ENCODE measurements at regions not wholly inside any gene's neighbourhood (a gene's known extent, or its start where the extent isn't known, plus 50 kb on each side); places are given as distances from the start of the nearest gene placed in this dataset.

DNA sequence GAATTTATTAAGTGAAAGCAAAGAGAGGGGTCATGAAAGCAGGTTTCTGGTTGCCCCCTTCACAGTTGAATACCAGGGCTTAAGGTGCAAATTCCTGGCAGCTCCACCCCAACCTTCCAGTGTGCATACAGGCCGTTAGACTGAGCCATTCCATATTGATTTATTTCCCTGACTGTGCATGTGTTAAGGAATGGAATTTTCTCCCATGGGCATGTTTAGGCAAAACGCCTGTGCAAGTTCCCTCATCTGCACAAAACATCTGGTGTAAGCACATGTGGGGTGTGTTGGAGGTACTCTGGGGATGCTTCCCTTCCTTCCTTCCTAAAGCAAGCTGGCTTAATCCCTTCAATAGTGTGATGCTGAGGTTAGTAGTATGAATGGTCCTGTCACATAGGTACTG is 1470.6 kb downstream of the MAT2B start:
- ChIA-PET POLR2A (no interaction called here), CTCF (no interaction called here)
- TF ChIP-seq, protein P1, sequence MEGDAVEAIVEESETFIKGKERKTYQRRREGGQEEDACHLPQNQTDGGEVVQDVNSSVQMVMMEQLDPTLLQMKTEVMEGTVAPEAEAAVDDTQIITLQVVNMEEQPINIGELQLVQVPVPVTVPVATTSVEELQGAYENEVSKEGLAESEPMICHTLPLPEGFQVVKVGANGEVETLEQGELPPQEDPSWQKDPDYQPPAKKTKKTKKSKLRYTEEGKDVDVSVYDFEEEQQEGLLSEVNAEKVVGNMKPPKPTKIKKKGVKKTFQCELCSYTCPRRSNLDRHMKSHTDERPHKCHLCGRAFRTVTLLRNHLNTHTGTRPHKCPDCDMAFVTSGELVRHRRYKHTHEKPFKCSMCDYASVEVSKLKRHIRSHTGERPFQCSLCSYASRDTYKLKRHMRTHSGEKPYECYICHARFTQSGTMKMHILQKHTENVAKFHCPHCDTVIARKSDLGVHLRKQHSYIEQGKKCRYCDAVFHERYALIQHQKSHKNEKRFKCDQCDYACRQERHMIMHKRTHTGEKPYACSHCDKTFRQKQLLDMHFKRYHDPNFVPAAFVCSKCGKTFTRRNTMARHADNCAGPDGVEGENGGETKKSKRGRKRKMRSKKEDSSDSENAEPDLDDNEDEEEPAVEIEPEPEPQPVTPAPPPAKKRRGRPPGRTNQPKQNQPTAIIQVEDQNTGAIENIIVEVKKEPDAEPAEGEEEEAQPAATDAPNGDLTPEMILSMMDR (IDR thresholded peaks at IDR 0.05; ENCODE audit: control extremely low read depth, extremely low read depth, low read depth, missing control alignments): no peak
- DNase-seq (ENCODE audit: extremely low spot score): no peak

DNA sequence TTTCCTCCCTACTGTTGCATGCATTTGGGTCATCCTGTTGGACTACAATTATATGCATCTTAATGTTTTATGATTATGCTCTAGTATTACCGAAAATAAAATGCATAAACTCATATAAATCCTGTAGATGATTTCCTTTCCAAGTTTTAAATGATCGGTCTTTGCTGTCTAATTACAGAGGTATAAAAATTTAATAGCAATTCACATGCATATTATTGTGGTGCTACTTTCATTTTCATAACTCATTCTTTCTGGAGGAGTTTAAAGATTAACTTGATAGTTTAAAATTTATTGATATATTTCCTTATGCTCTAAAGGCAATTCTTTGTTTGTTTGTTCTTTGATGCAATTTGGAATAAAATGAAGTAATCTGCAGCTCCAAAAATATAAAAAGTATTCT is 1475.1 kb downstream of the MAT2B start:
- TF ChIP-seq, protein P1 (IDR thresholded peaks at IDR 0.05; ENCODE audit: control extremely low read depth, extremely low read depth, low read depth, missing control alignments): no peak
- ChIA-PET POLR2A (no interaction called here), CTCF (no interaction called here)
- no peak for DNase-seq (ENCODE audit: extremely low spot score)

DNA sequence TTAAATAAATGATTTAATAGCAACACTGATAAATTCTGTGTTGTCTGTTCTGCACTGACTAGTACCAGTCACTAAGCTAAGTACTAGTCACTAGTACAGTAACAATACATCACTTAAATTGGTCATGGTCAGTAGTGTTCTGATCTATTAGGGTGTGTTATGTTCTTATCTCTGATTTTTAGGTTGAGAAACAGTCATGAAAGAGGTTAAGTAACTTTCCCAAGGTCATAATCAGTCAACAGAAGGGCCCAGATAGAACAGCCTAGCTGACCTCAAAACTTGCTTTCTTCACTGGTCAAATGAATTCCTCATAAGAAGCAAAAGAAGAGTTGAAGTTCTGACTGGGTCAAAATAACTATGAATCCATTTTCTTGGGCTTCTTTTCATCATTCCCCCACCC is 1492.7 kb downstream of the MAT2B start:
- TF ChIP-seq, protein P1 (IDR thresholded peaks at IDR 0.05; ENCODE audit: control extremely low read depth, extremely low read depth, low read depth, missing control alignments): no peak
- POLR2A ChIA-PET: no interaction called here
- CTCF ChIA-PET: no interaction called here
- DNase-seq (ENCODE audit: extremely low spot score): no peak

DNA sequence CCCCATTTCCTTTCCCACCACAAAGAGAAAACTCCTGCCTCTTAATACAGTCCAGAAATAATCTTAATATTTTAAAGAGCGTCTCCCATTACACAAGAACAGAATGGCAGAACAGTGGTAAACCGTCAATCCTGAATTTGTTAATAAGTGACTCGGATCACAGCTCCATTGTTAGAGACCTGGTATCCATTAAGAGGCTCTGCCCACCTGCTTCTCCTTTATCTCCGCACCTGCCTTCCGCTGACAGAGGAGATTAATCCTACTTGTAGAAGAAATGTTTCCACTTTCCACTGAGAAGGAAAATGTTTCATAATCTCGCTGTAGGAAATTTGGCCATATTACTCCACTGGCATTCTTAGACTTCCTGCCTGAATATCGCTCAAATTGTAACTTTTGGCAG is 1493.2 kb downstream of the MAT2B start:
- POLR2A ChIA-PET: no interaction called here
- no peak for DNase-seq (ENCODE audit: extremely low spot score)
- TF ChIP-seq, protein P1 (IDR thresholded peaks at IDR 0.05; ENCODE audit: control extremely low read depth, extremely low read depth, low read depth, missing control alignments): no peak
- CTCF ChIA-PET: interaction anchor here (0.8 kb wide), 1 partner anchor 14 kb away, joined by 3 read pairs; no protein-coding TSS in a partner anchor

DNA sequence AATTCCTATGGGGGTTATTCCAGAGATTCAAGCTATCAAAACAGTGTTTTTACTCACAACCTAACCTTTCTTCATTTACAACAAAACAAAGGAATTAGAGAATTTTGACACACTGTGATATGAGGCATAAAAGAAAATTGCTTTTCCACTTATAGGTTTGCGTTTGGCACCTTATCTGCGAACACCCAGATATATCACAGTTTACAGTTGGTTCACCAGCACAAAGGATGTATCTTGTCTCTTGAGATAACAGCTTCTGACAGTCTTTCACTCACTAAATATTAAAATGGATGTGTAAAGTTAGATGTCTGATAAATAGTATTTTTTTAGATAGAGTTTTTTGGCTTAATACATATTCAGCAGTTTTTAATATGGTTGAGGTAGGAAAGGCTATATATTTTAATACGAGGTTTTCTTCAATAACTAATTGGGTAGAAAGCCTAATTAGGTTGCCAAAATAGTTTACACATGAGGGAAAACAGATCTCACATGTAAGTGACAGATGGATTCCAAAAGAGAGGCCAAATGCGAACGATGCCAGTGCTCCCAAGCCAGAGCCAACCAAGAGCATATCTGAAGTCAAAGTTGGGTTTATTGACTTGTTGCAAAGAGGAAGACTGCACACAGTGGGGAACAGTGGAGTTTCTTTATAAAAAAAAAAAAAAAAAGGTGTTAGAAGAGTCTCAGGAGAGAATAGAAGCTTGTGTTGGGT is 1495.2 kb downstream of the MAT2B start:
- TF ChIP-seq, protein P1 (IDR thresholded peaks at IDR 0.05; ENCODE audit: control extremely low read depth, extremely low read depth, low read depth, missing control alignments): no peak
- no peak for DNase-seq (ENCODE audit: extremely low spot score)
- POLR2A ChIA-PET: no interaction called here
- CTCF ChIA-PET: interaction anchor here (0.7 kb wide), 1 partner anchor 50 kb away, joined by 3 read pairs; no protein-coding TSS in a partner anchor

DNA sequence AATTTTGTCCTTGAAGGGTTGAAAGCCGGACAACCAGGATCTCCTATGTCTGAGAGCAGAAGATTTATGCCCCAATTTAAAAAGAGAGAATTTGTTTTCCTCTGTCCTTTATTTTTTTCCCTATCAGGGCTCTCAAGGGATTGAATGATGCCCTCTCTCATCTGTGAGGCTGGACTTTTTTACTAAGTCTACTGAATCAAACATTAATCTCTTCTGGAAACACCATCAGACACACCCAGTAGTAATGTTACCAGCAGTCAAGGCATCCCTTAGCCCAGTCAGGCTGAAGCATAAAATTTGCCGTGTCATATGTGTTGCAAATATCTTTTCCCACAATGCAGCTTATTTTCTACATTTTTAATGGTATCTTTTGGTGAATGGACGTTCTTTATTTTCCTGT is 1497.9 kb downstream of the MAT2B start:
- ChIA-PET POLR2A (no interaction called here), CTCF (no interaction called here)
- TF ChIP-seq, protein P1 (IDR thresholded peaks at IDR 0.05; ENCODE audit: control extremely low read depth, extremely low read depth, low read depth, missing control alignments): no peak
- DNase-seq (ENCODE audit: extremely low spot score): no peak

All from GM10248 (cell line).